Hepatocyte (in vitro differentiated cells): ENCODE measurements at regions not wholly inside any gene's neighbourhood (a gene's known extent, or its start where the extent isn't known, plus 50 kb on each side); places are given as distances from the start of the nearest gene placed in this dataset.

ENCODE experiments used
- CTCF ChIP-seq: fragments of 200-600 bp; sonication (generic); IDR thresholded peaks from 2 replicates; pipeline ENCODE4 v1.5.1; 2016; ENCODE audit warnings: antibody characterized with exemption, mild to moderate bottlenecking; ENCODE audit not compliant: poor library complexity
- EZH2 ChIP-seq: fragments of 200-600 bp; sonication (generic); IDR thresholded peaks from 2 replicates; pipeline ENCODE4 v1.6.1; 2016; ENCODE audit warnings: antibody characterized with exemption, mild to moderate bottlenecking, borderline replicate concordance

- TF ChIP-seq CTCF (no peak), EZH2 (no peak)
Observed at GRCh38 chr17:79174905-79175856, 100.6 kb downstream of the ENGASE start.
